ENCODE measurements at regions not wholly inside any gene's neighbourhood (a gene's known extent, or its start where the extent isn't known, plus 50 kb on each side); places are given as distances from the start of the nearest gene placed in this dataset.
A peak's percentile ranks its signal among the peaks of the same experiment; 100 is the strongest.

- DNase-seq (ENCODE audit: low spot score): no peak
Observed at GRCh38 chr12:75838309-75838708, 193.3 kb downstream of the PHLDA1 start.

- DNase-seq (ENCODE audit: low spot score): no peak
Observed at GRCh38 chr12:75837700-75838099, 193.9 kb downstream of the PHLDA1 start.

GRCh38 chr12:75836533-75836932 lies 195.0 kb downstream of the PHLDA1 start:
- no peak for DNase-seq (ENCODE audit: low spot score)

GRCh38 chr12:75834591-75834990 lies 197.0 kb downstream of the PHLDA1 start:
- DNase-seq (ENCODE audit: low spot score): no peak

- DNase-seq (ENCODE audit: low spot score): no peak
Observed at GRCh38 chr12:75833268-75833667, 198.3 kb downstream of the PHLDA1 start.

GRCh38 chr12:75831402-75831801 lies 200.2 kb downstream of the PHLDA1 start:
- DNase-seq (ENCODE audit: low spot score): no peak

GRCh38 chr12:75827061-75827460 lies 204.5 kb downstream of the PHLDA1 start:
- DNase-seq (ENCODE audit: low spot score): no peak

- DNase-seq (ENCODE audit: low spot score): no peak
Observed at GRCh38 chr12:75825686-75826085, 205.9 kb downstream of the PHLDA1 start.

GRCh38 chr12:75823475-75823874 lies 208.1 kb downstream of the PHLDA1 start:
- DNase-seq (ENCODE audit: low spot score): no peak

- DNase-seq (ENCODE audit: low spot score): no peak
Observed at GRCh38 chr12:75822416-75822815, 209.2 kb downstream of the PHLDA1 start.

GRCh38 chr12:75820848-75821578 lies 210.6 kb downstream of the PHLDA1 start:
- no peak for DNase-seq (ENCODE audit: low spot score)

- no peak for DNase-seq (ENCODE audit: low spot score)
Observed at GRCh38 chr12:75820071-75820470, 211.5 kb downstream of the PHLDA1 start.

- no peak for DNase-seq (ENCODE audit: low spot score)
Observed at GRCh38 chr12:75819512-75819911, 212.1 kb downstream of the PHLDA1 start.

- DNase-seq (ENCODE audit: low spot score): no peak
Observed at GRCh38 chr12:75818863-75819262, 212.7 kb downstream of the PHLDA1 start.

- DNase-seq (ENCODE audit: low spot score): no peak
Observed at GRCh38 chr12:75816897-75817296, 214.7 kb downstream of the PHLDA1 start.

GRCh38 chr12:75815756-75816155 lies 215.8 kb downstream of the PHLDA1 start:
- no peak for DNase-seq (ENCODE audit: low spot score)

GRCh38 chr12:75814851-75815754 lies 216.5 kb downstream of the PHLDA1 start:
- DNase-seq (ENCODE audit: low spot score): peak; percentile 29

- no peak for DNase-seq (ENCODE audit: low spot score)
Observed at GRCh38 chr12:75813072-75813471, 218.5 kb downstream of the PHLDA1 start.

- DNase-seq (ENCODE audit: low spot score): peak; percentile 22
Observed at GRCh38 chr12:75812271-75813018, 219.1 kb downstream of the PHLDA1 start.

GRCh38 chr12:75809746-75810145 lies 221.8 kb downstream of the PHLDA1 start:
- DNase-seq (ENCODE audit: low spot score): peak; percentile 43

GRCh38 chr12:75807494-75807893 lies 224.1 kb downstream of the PHLDA1 start:
- DNase-seq (ENCODE audit: low spot score): no peak

GRCh38 chr12:75805905-75806304 lies 225.7 kb downstream of the PHLDA1 start:
- DNase-seq (ENCODE audit: low spot score): no peak
